RPMI8226 (cell line): ENCODE measurements at regions not wholly inside any gene's neighbourhood (a gene's known extent, or its start where the extent isn't known, plus 50 kb on each side); places are given as distances from the start of the nearest gene placed in this dataset.

Experiments
- DNase-seq: peaks from one replicate; pipeline ENCODE4 v3.0.0-alpha.2; 2015

GRCh38 chr2:29974086-29974485 is 52.7 kb upstream of the ALK start:
- no peak for DNase-seq

GRCh38 chr2:29977284-29977683 is 55.9 kb upstream of the ALK start:
- no peak for DNase-seq

DNA sequence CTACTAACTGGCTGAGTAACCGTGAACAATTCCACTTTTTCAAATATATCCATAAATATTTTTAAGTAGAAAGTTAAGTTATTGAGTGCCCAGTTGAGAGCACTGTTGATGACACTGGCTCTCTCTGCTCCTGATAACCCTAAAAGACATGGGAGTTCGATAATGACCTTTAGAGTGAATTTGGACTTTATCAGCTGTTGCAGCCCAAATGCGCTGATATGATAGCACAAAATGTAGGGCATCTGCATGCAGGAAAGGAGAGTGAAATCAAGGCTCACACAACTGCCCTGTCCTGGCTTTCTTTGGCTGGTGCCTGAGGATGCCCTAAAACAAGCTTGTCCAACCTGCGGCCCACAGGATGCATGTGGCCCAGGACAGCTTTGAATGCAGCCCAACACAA is 60.0 kb upstream of the ALK start:
- no peak for DNase-seq

- DNase-seq, result no peak
Measured at GRCh38 chr2:29983308-29983707, 61.9 kb upstream of the ALK start.

GRCh38 chr2:29987146-29987545 is 65.8 kb upstream of the ALK start:
- DNase-seq, result no peak

DNA sequence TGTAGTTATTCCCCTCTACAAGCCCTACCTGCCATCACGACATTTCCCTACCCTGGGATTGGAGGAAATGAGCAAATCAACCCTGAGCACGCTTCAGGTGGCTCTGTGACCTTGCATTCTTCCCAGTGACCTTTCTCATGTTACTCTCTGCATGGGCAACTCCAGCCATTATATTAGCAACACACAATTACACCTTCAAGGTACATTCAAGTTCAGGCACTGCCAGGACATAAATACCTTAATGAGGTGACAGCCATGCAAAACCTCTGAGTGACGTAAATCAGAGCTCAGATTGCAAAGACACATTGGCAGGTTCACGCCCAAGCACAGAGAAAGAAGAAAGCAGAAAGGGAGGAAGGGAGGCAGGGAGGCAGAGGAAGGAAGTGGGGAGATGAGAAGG is 68.7 kb upstream of the ALK start:
- DNase-seq, result no peak

DNA sequence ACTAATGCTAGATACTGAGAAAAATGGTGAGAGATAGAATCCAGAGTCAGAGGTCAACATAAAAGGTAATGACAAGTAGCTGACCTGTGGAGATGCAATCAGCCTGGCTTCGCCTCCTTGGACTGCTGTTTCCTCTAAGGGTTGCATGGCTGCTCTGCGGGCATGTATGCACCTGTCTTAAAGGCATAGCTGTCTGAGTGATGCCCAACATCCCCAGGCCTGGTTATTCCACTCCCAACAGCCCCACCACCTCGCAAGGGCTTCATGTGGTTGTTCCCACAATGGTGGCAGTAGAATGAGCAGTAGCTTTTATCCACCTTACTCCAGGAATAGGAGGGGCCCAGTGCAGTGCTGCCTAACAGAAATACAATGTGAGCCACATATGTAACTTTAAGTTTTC is 69.7 kb upstream of the ALK start:
- DNase-seq, result no peak

DNA sequence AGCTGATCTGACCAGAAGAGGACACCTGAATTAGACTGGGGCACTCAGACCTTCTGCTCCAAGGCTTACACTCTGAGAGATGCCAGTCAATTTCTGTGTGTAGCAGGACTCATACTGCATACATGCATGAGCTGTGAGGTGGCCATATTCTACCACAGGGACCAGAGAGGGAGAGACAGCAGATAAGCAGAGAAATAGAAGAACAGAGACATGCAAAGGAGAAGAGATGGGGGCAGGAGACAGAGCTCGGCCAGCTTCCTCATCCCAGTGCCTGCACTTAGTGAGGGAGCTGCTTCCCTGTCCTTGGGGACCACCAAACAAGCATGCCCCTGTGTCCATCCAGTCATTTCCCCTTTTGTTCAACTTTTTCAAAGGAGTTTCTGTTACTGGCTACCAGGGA is 73.9 kb upstream of the ALK start:
- no peak for DNase-seq

DNA sequence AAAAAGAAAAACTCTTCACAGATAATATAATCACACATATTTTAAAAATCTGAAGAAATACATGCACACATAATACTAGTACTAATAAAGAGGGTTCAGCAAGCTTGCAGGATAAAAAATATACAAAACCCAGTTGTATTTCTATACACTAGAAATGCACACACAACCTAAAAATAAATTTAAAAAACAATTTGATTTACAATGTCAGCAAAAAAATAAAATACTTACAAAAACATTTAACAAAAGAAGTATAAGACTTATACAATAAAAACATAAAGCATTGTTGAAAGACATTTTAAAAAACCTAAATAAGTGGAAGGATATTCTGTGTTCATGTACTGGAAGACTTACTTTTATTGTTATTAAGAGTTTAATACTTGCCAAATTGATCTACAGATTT is 81.7 kb upstream of the ALK start:
- no peak for DNase-seq

- DNase-seq, result no peak
Measured at GRCh38 chr2:30022444-30023071, 101.2 kb upstream of the ALK start.

DNA sequence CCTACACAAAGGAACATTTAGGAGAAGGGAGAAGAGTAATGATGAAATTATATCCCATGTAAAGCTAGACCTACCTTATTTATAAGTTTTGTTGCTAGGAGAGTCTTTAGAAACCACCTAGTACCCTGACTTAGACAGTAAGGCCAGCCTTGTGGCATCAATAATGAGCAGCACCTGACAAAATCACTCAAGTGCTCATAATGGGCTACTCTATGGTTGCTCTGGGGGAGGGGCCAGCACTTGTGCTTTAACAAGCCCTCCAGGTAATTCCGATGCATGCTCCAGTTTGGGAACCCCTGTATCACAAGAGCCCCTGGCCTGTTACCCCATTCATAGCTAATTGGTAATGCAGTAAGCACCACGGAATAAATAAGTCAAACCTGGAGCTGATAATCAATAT is 102.9 kb upstream of the ALK start:
- no peak for DNase-seq

- peak; percentile 13 for DNase-seq
Measured at GRCh38 chr2:30026091-30027055, 105.0 kb upstream of the ALK start.

- no peak for DNase-seq
Measured at GRCh38 chr2:30029804-30030203, 108.4 kb upstream of the ALK start.

DNA sequence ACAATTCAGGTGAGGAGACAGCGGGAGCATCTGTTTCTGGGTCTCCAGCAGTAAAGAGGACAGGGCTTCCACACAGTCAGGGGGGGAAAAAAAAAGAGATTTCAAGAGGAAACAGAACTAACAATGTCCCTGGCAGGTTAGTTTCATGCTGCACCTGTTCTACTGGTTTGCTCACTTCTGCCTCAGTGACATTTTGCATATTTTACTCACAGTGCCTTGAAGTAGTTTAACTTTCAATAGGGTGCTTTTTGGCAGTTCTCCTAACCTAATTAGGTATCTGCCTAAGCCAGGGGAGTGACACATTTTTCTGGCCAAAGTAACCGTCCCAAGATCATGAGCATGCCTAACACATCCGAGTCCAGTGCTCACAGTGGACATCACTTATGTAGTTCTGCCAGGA is 109.0 kb upstream of the ALK start:
- DNase-seq, result no peak

DNA sequence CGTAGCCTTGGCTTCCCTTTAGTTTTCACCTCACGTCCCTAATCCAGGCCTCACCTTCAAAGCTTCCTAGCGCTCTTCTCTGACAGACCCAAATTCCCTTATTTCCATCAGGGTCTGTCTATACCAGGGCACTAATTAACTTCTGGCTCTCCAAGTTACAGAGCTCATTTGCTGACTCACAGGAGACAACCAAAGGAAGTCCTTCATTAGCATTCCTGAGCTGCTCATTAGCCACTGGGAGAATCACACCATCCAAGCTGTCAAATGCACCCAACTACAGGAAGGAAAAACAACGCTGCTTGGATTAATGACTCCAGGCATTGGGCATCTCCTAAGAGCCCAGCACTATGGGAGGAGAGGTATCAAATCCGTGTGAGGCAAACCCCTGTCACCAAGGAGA is 109.8 kb upstream of the ALK start:
- DNase-seq, result no peak

GRCh38 chr2:30034052-30034775 is 112.6 kb upstream of the YPEL5 start:
- DNase-seq, result no peak

GRCh38 chr2:30037016-30037415 is 109.8 kb upstream of the YPEL5 start:
- DNase-seq, result no peak

GRCh38 chr2:30038419-30038818 is 108.4 kb upstream of the YPEL5 start:
- DNase-seq, result no peak

- DNase-seq, result no peak
Measured at GRCh38 chr2:30039101-30039500, 107.7 kb upstream of the YPEL5 start.

DNA sequence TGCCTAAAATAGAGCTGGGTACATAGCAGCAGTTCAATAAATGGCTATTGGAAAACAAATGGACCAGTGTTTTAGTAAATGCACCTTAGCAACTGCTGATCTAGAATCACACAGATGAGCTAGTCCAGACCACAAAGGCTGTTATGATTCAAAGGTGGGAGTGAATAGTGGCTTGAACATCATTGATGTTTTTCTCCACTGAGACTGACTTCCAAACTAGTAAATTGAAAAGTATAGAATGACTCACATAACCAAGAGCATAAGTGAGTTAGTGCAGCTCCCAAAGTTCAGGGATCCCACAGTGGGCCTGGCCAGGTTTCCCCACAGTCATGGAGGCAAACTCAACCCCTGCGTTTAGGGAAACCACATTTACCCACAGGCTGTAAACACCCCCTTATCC is 106.7 kb upstream of the YPEL5 start:
- DNase-seq, result no peak

GRCh38 chr2:30041884-30042283 is 104.9 kb upstream of the YPEL5 start:
- DNase-seq, result no peak

- no peak for DNase-seq
Measured at GRCh38 chr2:30046396-30046795, 100.4 kb upstream of the YPEL5 start.

DNA sequence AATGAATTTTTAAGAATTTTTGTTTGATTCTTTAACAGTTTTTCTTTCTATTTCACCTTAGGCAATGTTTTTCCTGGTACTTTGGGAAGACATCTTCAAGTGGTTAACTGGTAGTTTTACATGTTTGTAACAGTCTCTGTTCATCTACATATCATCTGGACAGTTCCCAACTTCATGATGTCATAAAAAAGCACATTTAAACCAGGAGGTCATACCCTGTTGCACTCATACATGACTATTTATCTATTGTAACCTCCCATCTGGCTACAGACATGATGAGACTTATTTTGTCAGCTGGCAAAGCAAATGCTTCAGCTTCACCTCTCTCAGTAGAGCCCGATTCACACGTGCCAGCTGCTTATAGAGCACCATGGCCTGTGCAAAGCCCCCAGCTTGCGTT is 99.8 kb upstream of the YPEL5 start:
- no peak for DNase-seq

GRCh38 chr2:30048636-30049175 is 98.1 kb upstream of the YPEL5 start:
- no peak for DNase-seq
